HEK293 (cell line): ENCODE measurements at regions not wholly inside any gene's neighbourhood (a gene's known extent, or its start where the extent isn't known, plus 50 kb on each side); places are given as distances from the start of the nearest gene placed in this dataset.

Experiments
- PRDM10 ChIP-seq: fragments of 450-650 bp; formaldehyde crosslinking; IDR thresholded peaks from 2 replicates; pipeline ENCODE4 v1.5.1; 2016; ENCODE audit warnings: missing biosample characterization, missing genetic modification characterization
- ZNF175 ChIP-seq: fragments of 450-650 bp; formaldehyde crosslinking; IDR thresholded peaks from 2 replicates; pipeline ENCODE4 v1.5.1; 2016; ENCODE audit warnings: missing biosample characterization, missing genetic modification characterization
- ZNF580 ChIP-seq: fragments of 450-650 bp; formaldehyde crosslinking; IDR thresholded peaks from 2 replicates; pipeline ENCODE4 v1.5.1; 2016; ENCODE audit warnings: missing biosample characterization, missing genetic modification characterization
- ZNF658 ChIP-seq: fragments of 450-650 bp; formaldehyde crosslinking; IDR thresholded peaks from 2 replicates; pipeline ENCODE4; 2016; ENCODE audit warnings: missing biosample characterization, missing genetic modification characterization
- TF ChIP-seq, protein P1 (sequence below): fragments of 450-650 bp; formaldehyde crosslinking; IDR thresholded peaks from 2 replicates; pipeline ENCODE4 v1.5.1; 2016; ENCODE audit warnings: missing biosample characterization, missing genetic modification characterization

- TF ChIP-seq, protein P1, sequence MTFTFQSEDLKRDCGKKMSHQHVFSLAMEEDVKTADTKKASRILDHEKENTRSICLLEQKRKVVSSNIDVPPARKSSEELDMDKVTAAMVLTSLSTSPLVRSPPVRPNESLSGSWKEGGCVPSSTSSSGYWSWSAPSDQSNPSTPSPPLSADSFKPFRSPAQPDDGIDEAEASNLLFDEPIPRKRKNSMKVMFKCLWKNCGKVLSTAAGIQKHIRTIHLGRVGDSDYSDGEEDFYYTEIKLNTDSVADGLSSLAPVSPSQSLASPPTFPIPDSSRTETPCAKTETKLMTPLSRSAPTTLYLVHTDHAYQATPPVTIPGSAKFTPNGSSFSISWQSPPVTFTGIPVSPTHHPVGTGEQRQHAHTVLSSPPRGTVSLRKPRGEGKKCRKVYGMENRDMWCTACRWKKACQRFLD: no peak
- TF ChIP-seq PRDM10 (tag by site-specific recombination) (no peak), ZNF580 (no peak), ZNF175 (no peak), ZNF658 (no peak)
These were observed 544.9 kb downstream of the ANKRD50 start for GRCh38 chr4:124167602-124168001.
